NOMO-1 treated with DMSO at 0.1 percent for 48 hours (cell line): ENCODE measurements at regions not wholly inside any gene's neighbourhood (a gene's known extent, or its start where the extent isn't known, plus 50 kb on each side); places are given as distances from the start of the nearest gene placed in this dataset.
A peak's percentile ranks its signal among the peaks of the same experiment; 100 is the strongest.

Experiments
- DNase-seq: peaks from one replicate; lab custom pipeline; 2025; ENCODE audit not compliant: unreplicated experiment; lab: John Stamatoyannopoulos, UW

GRCh38 chr2:129738799-129739198 is 240.7 kb upstream of the RAB6C start:
- DNase-seq = no peak

GRCh38 chr2:129740504-129740903 is 239.0 kb upstream of the RAB6C start:
- DNase-seq = no peak

- no peak for DNase-seq
Observed at GRCh38 chr2:129741165-129741564, 238.3 kb upstream of the RAB6C start.

- DNase-seq = no peak
Observed at GRCh38 chr2:129741623-129742022, 237.8 kb upstream of the RAB6C start.

- no peak for DNase-seq
Observed at GRCh38 chr2:129742415-129743180, 236.9 kb upstream of the RAB6C start.

- DNase-seq = no peak
Observed at GRCh38 chr2:129744141-129744540, 235.3 kb upstream of the RAB6C start.

GRCh38 chr2:129744649-129745048 is 234.8 kb upstream of the RAB6C start:
- DNase-seq = no peak

- DNase-seq = no peak
Observed at GRCh38 chr2:129747500-129748125, 231.9 kb upstream of the RAB6C start.

- no peak for DNase-seq
Observed at GRCh38 chr2:129748250-129748649, 231.2 kb upstream of the RAB6C start.

- DNase-seq = no peak
Observed at GRCh38 chr2:129748653-129749052, 230.8 kb upstream of the RAB6C start.

- DNase-seq = no peak
Observed at GRCh38 chr2:129751409-129751808, 228.1 kb upstream of the RAB6C start.

- no peak for DNase-seq
Observed at GRCh38 chr2:129752176-129752575, 227.3 kb upstream of the RAB6C start.

GRCh38 chr2:129752686-129753085 is 226.8 kb upstream of the RAB6C start:
- DNase-seq = no peak

- DNase-seq = no peak
Observed at GRCh38 chr2:129753261-129753660, 226.2 kb upstream of the RAB6C start.

- DNase-seq = no peak
Observed at GRCh38 chr2:129754421-129754820, 225.0 kb upstream of the RAB6C start.

- no peak for DNase-seq
Observed at GRCh38 chr2:129754831-129755230, 224.6 kb upstream of the RAB6C start.

GRCh38 chr2:129755786-129756185 is 223.7 kb upstream of the RAB6C start:
- DNase-seq = no peak

- DNase-seq = no peak
Observed at GRCh38 chr2:129756276-129756675, 223.2 kb upstream of the RAB6C start.

GRCh38 chr2:129757366-129757914 is 222.0 kb upstream of the RAB6C start:
- DNase-seq = no peak

- DNase-seq = no peak
Observed at GRCh38 chr2:129757915-129758783, 221.3 kb upstream of the RAB6C start.

- peak; percentile 30 for DNase-seq
Observed at GRCh38 chr2:129758784-129759471, 220.5 kb upstream of the RAB6C start.
